ENCODE measurements at regions not wholly inside any gene's neighbourhood (a gene's known extent, or its start where the extent isn't known, plus 50 kb on each side); places are given as distances from the start of the nearest gene placed in this dataset.

- no peaks in the 10 kb centered on the region for H4K20me1 ChIP-seq (ENCODE audit: insufficient read depth, low read length)
- H3K27ac ChIP-seq (ENCODE audit: low read length) = no peak overlapping the region
- H3F3A ChIP-seq (ENCODE audit: insufficient read depth, low read length) = no peaks in the 10 kb centered on the region
- no peaks in the 10 kb centered on the region for H3K9me3 ChIP-seq (replicated peaks; ENCODE audit: insufficient read depth, low read length)
- no peaks in the 10 kb centered on the region for H3K9me2 ChIP-seq (replicated peaks; ENCODE audit: insufficient read depth, low read length)
- H3K4me3 ChIP-seq (ENCODE audit: low read length) = no peak overlapping the region
- no peaks in the 10 kb centered on the region for H3K27me3 ChIP-seq (replicated peaks; ENCODE audit: insufficient read depth, low read length)
- H3K4me2 ChIP-seq (ENCODE audit: low read depth, low read length) = no peak overlapping the region
- no peak overlapping the region for H2AFZ ChIP-seq (ENCODE audit: low read length)
- H3K79me2 ChIP-seq (ENCODE audit: low read length) = no peaks in the 10 kb centered on the region
- H3K4me1 ChIP-seq (ENCODE audit: low read length) = no peaks in the 10 kb centered on the region
- no peak overlapping the region for H3K9ac ChIP-seq (ENCODE audit: low read length)
- no peak for TF ChIP-seq EZH2phosphoT487 (IDR thresholded peaks at IDR 0.05; ENCODE audit: low read length)
- DNase-seq = no peak
- no peaks in the 10 kb centered on the region for H3K36me3 ChIP-seq (replicated peaks; ENCODE audit: insufficient read depth, low read length)
Measured at GRCh38 chr3:177484206-177484605, 286.9 kb upstream of the TBL1XR1 start.

- no peaks in the 10 kb centered on the region for H3K9me3 ChIP-seq (replicated peaks; ENCODE audit: insufficient read depth, low read length)
- H3K4me3 ChIP-seq (ENCODE audit: low read length) = no peak overlapping the region
- H3K79me2 ChIP-seq (ENCODE audit: low read length) = no peaks in the 10 kb centered on the region
- TF ChIP-seq CTCF (IDR thresholded peaks at IDR 0.05; ENCODE audit: low read length) = no peak
- no peak for TF ChIP-seq EZH2phosphoT487 (IDR thresholded peaks at IDR 0.05; ENCODE audit: low read length)
- TF ChIP-seq EZH2 (optimal IDR thresholded peaks at IDR 0.05; ENCODE audit: low read depth, low read length) = no peak
- H3K9me2 ChIP-seq (replicated peaks; ENCODE audit: insufficient read depth, low read length) = no peaks in the 10 kb centered on the region
- H3K36me3 ChIP-seq (replicated peaks; ENCODE audit: insufficient read depth, low read length) = no peaks in the 10 kb centered on the region
- DNase-seq = no peak
- H3F3A ChIP-seq (ENCODE audit: insufficient read depth, low read length) = no peaks in the 10 kb centered on the region
- H2AFZ ChIP-seq (ENCODE audit: low read length) = no peak overlapping the region
- H3K4me2 ChIP-seq (ENCODE audit: low read depth, low read length) = no peak overlapping the region
- no peak overlapping the region for H3K9ac ChIP-seq (ENCODE audit: low read length)
- H3K27ac ChIP-seq (ENCODE audit: low read length) = no peak overlapping the region
- H3K4me1 ChIP-seq (ENCODE audit: low read length) = no peaks in the 10 kb centered on the region
- no peaks in the 10 kb centered on the region for H4K20me1 ChIP-seq (ENCODE audit: insufficient read depth, low read length)
- no peaks in the 10 kb centered on the region for H3K27me3 ChIP-seq (replicated peaks; ENCODE audit: insufficient read depth, low read length)
Measured at GRCh38 chr3:177484926-177485325, 287.6 kb upstream of the TBL1XR1 start.

GRCh38 chr3:177487635-177488186 is 290.4 kb upstream of the TBL1XR1 start:
- TF ChIP-seq CTCF (IDR thresholded peaks at IDR 0.05; ENCODE audit: low read length) = no peak
- no peak for TF ChIP-seq EZH2 (optimal IDR thresholded peaks at IDR 0.05; ENCODE audit: low read depth, low read length)
- no peak for TF ChIP-seq EZH2phosphoT487 (IDR thresholded peaks at IDR 0.05; ENCODE audit: low read length)
- H3K27me3 ChIP-seq (replicated peaks; ENCODE audit: insufficient read depth, low read length) = no peaks in the 10 kb centered on the region
- no peak overlapping the region for H2AFZ ChIP-seq (ENCODE audit: low read length)
- no peaks in the 10 kb centered on the region for H3F3A ChIP-seq (ENCODE audit: insufficient read depth, low read length)
- H3K9me2 ChIP-seq (replicated peaks; ENCODE audit: insufficient read depth, low read length) = no peaks in the 10 kb centered on the region
- H3K9me3 ChIP-seq (replicated peaks; ENCODE audit: insufficient read depth, low read length) = no peaks in the 10 kb centered on the region
- DNase-seq = no peak
- no peaks in the 10 kb centered on the region for H3K79me2 ChIP-seq (ENCODE audit: low read length)
- no peak overlapping the region for H3K27ac ChIP-seq (ENCODE audit: low read length)
- no peaks in the 10 kb centered on the region for H4K20me1 ChIP-seq (ENCODE audit: insufficient read depth, low read length)
- no peaks in the 10 kb centered on the region for H3K4me1 ChIP-seq (ENCODE audit: low read length)
- no peak overlapping the region for H3K4me2 ChIP-seq (ENCODE audit: low read depth, low read length)
- no peaks in the 10 kb centered on the region for H3K36me3 ChIP-seq (replicated peaks; ENCODE audit: insufficient read depth, low read length)
- no peak overlapping the region for H3K9ac ChIP-seq (ENCODE audit: low read length)
- H3K4me3 ChIP-seq (ENCODE audit: low read length) = no peak overlapping the region

GRCh38 chr3:177488740-177489139 is 291.5 kb upstream of the TBL1XR1 start:
- Histone ChIP-seq H3K27ac (ENCODE audit: low read length) (no peak overlapping the region), H3K36me3 (replicated peaks; ENCODE audit: insufficient read depth, low read length) (no peaks in the 10 kb centered on the region), H3K9ac (ENCODE audit: low read length) (no peak overlapping the region), H3F3A (ENCODE audit: insufficient read depth, low read length) (no peaks in the 10 kb centered on the region), H3K4me1 (ENCODE audit: low read length) (no peaks in the 10 kb centered on the region), H3K27me3 (replicated peaks; ENCODE audit: insufficient read depth, low read length) (no peaks in the 10 kb centered on the region), H3K4me2 (ENCODE audit: low read depth, low read length) (no peak overlapping the region), H3K79me2 (ENCODE audit: low read length) (no peaks in the 10 kb centered on the region), H4K20me1 (ENCODE audit: insufficient read depth, low read length) (no peaks in the 10 kb centered on the region), H3K4me3 (ENCODE audit: low read length) (no peak overlapping the region), H3K9me3 (replicated peaks; ENCODE audit: insufficient read depth, low read length) (no peaks in the 10 kb centered on the region), H3K9me2 (replicated peaks; ENCODE audit: insufficient read depth, low read length) (no peaks in the 10 kb centered on the region), H2AFZ (ENCODE audit: low read length) (no peak overlapping the region)
- TF ChIP-seq EZH2phosphoT487 (IDR thresholded peaks at IDR 0.05; ENCODE audit: low read length) (no peak), CTCF (IDR thresholded peaks at IDR 0.05; ENCODE audit: low read length) (no peak), EZH2 (optimal IDR thresholded peaks at IDR 0.05; ENCODE audit: low read depth, low read length) (no peak)
- no peak for DNase-seq

Measured in MM.1S (cell line).